ENCODE measurements at regions not wholly inside any gene's neighbourhood (a gene's known extent, or its start where the extent isn't known, plus 50 kb on each side); places are given as distances from the start of the nearest gene placed in this dataset.
"Not testable (repeated sequence)": the region's sequence is repeated elsewhere in the genome, so short reads cannot be mapped to it uniquely, and the experiment has no call there.

GRCh38 chr3:124131580-124131979, 139.7 kb upstream of the ROPN1 start:
- Mint-ChIP-seq H3K27me3 (peaks cover 0 to 37% of the 10 kb centered on the region in 2 donors), H3K27ac (no peak overlapping the region), H3K9me3 (peaks cover 1 to 3% of the 10 kb centered on the region in 2 donors), H3K36me3 (ENCODE audit: insufficient read depth) (no peaks in the 10 kb centered on the region), H3K4me1 (ENCODE audit: low read depth in 2 of 2) (no peaks in the 10 kb centered on the region), H3K4me3 (no peak overlapping the region)
- DNase-seq (no peak), ATAC-seq (replicated peaks) (no peak)

GRCh38 chr3:124132813-124133212, 140.9 kb upstream of the ROPN1 start:
- H3K4me3 Mint-ChIP-seq: no peak overlapping the region
- H3K27me3 Mint-ChIP-seq: peaks cover 0 to 45% of the 10 kb centered on the region in 2 donors
- no peaks in the 10 kb centered on the region for H3K36me3 Mint-ChIP-seq (ENCODE audit: insufficient read depth)
- peaks cover 3 to 11% of the 10 kb centered on the region in 2 donors for H3K9me3 Mint-ChIP-seq
- DNase-seq (no peak), ATAC-seq (replicated peaks) (no peak)
- H3K27ac Mint-ChIP-seq: no peak overlapping the region
- no peaks in the 10 kb centered on the region for H3K4me1 Mint-ChIP-seq (ENCODE audit: low read depth in 2 of 2)

DNA sequence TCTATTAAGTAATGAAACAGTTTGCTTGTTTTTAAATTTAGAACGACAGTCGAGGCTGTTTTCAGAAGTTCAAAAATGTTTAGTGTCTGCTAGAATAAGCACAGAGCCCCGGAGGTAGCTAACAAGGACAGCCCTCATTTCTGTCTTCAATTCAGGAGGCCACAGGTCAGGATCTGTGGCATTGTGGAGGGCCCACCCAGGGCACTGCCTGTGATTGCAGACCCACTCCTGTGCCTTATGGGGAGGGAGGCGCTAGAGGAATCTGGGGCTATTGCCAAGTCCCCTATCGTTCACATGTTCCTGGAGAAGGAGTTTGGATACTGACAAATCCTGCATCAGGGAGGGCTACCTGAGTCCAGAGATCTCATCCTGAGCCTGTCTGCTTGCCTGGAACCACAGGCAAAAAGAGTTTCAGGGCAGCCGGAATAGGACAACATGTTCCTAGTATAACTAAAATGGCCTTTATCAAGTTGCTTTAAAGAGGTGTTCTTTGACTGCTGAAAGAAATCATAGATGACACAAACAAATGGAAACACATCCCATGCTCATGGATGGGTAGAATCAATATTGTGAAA, 141.5 kb upstream of the ROPN1 start:
- ATAC-seq (replicated peaks) (no peak), DNase-seq (no peak)
- Mint-ChIP-seq H3K27ac (no peak overlapping the region), H3K4me1 (ENCODE audit: low read depth in 2 of 2) (no peaks in the 10 kb centered on the region), H3K27me3 (peaks cover 0 to 51% of the 10 kb centered on the region in 2 donors), H3K4me3 (no peak overlapping the region), H3K9me3 (peaks cover 3 to 11% of the 10 kb centered on the region in 2 donors), H3K36me3 (ENCODE audit: insufficient read depth) (no peaks in the 10 kb centered on the region)

GRCh38 chr3:124137216-124137615, 145.3 kb upstream of the ROPN1 start:
- Mint-ChIP-seq H3K36me3 (ENCODE audit: insufficient read depth) (no peaks in the 10 kb centered on the region), H3K27me3 (peaks cover 0 to 27% of the 10 kb centered on the region in 2 donors), H3K9me3 (peaks cover 0 to 11% of the 10 kb centered on the region in 2 donors), H3K4me1 (ENCODE audit: low read depth in 2 of 2) (no peaks in the 10 kb centered on the region), H3K27ac (no peak overlapping the region), H3K4me3 (no peak overlapping the region)
- ATAC-seq (replicated peaks): no peak
- DNase-seq: no peak

DNA sequence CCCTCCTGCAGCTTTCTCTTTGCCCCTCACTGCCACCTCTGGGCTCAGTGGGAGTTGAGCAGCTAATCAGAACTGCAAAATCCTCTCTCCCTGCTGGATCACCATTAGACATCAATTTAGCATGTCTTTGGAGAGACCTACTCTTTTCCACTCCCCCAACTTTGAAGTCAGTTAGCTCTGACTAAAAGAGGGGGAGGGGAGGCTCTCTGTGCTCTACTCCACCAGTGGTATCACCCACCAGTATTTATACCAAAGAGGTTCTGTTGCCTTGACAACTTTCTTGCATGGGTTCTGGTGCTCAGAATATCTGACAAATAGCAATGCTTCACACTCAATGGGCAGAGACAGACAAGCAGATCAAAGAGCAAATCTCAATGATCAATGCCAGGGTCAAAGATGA, 146.2 kb upstream of the ROPN1 start:
- Mint-ChIP-seq H3K9me3 (peaks cover 0 to 11% of the 10 kb centered on the region in 2 donors), H3K36me3 (ENCODE audit: insufficient read depth) (no peaks in the 10 kb centered on the region)
- no peak for ATAC-seq (replicated peaks)

GRCh38 chr3:124140746-124141145, 148.8 kb upstream of the ROPN1 start:
- peaks cover 0 to 14% of the 10 kb centered on the region in 2 donors for H3K27me3 Mint-ChIP-seq
- H3K4me1 Mint-ChIP-seq (ENCODE audit: low read depth in 2 of 2): no peaks in the 10 kb centered on the region
- H3K9me3 Mint-ChIP-seq: peaks cover 0 to 11% of the 10 kb centered on the region in 2 donors
- H3K4me3 Mint-ChIP-seq: no peak overlapping the region
- H3K36me3 Mint-ChIP-seq (ENCODE audit: insufficient read depth): no peaks in the 10 kb centered on the region
- no peak for DNase-seq
- no peak overlapping the region for H3K27ac Mint-ChIP-seq
- ATAC-seq (replicated peaks): no peak

More for the DNA sequence above, 146.2 kb upstream of the ROPN1 start:
- Mint-ChIP-seq H3K27ac (no peak overlapping the region), H3K4me3 (no peak overlapping the region), H3K27me3 (peaks cover 0 to 21% of the 10 kb centered on the region in 2 donors), H3K4me1 (ENCODE audit: low read depth in 2 of 2) (no peaks in the 10 kb centered on the region)
- no peak for DNase-seq

DNA sequence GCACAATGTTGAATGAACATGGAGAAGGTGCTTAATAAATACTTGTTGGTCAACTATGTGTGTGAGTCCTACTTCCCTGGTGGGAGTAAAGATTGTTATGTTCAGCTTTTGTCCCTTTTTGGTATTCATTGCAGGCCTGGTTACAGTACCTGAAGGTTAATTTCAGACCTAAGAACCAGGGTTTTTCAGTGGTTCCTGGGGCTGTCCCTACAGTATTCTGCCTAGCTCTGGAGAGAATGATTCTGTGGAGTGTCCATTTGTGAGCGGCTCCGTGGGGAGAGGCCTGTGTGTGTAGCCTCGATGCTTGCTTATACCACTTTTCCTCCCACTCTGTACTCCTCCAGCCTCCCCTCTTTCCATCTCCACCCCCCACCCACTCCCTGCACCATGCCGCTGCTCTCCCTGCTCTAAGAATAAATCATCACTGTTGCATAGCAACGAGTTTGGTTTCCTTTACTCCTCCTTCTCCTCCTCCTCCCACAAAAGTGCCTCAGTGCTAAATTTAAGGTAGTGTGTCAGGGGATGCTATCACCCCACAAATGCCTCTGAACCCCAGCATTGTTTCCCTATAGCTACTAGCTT, 150.6 kb upstream of the ROPN1 start:
- H3K27me3 Mint-ChIP-seq: peaks cover 1 to 10% of the 10 kb centered on the region in 2 donors
- no peaks in the 10 kb centered on the region for H3K4me1 Mint-ChIP-seq (ENCODE audit: low read depth in 2 of 2)
- no peak overlapping the region for H3K4me3 Mint-ChIP-seq
- H3K27ac Mint-ChIP-seq: no peak overlapping the region
- H3K9me3 Mint-ChIP-seq: peaks cover 0 to under 1% of the 10 kb centered on the region in 2 donors
- DNase-seq (no peak), ATAC-seq (replicated peaks) (no peak)
- H3K36me3 Mint-ChIP-seq (ENCODE audit: insufficient read depth): no peaks in the 10 kb centered on the region

GRCh38 chr3:124143047-124143446, 151.1 kb upstream of the ROPN1 start:
- Mint-ChIP-seq H3K27me3 (peaks cover 5 to 6% of the 10 kb centered on the region in 2 donors), H3K36me3 (ENCODE audit: insufficient read depth) (no peaks in the 10 kb centered on the region), H3K9me3 (no peaks in the 10 kb centered on the region), H3K27ac (no peak overlapping the region), H3K4me1 (ENCODE audit: low read depth in 2 of 2) (no peaks in the 10 kb centered on the region), H3K4me3 (no peak overlapping the region)
- no peak for ATAC-seq (replicated peaks)
- no peak for DNase-seq

DNA sequence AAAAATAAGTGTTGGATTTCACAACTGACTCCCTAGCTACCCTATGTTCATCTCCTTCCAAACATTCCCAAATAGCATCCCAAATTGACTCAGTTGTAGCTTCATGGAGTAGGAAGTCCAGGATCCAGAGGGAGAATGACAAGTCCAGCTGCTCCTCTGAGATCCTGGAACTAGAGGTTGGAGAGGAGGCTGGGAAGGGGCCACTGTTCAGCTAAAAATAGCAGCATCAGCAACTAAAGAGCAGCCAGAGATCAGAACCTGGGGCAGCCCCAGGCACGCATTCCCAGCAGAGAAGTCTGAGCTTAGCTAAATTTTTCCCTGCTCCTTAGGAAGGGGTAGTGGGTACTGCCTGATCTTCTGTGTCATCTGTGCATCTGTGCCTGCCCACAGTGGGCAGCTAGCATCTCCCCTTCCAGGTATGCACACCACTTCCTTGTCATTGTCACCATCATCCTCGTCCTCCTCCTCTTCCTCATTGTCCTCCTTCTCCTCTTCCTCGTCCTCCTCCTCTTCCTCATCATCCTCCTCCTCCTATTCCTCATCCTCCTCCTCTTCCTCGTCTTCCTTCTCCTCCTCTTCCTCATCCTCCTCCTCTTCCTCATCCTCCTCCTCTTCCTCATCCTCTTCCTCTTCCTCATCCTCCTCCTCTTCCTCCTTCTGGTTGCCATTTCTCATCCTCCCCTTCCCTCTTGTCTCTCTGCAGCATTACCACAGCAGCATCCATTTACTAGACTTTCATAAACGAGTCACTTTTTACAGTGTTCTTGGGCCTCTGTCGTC, 152.3 kb upstream of the ROPN1 start:
- no peaks in the 10 kb centered on the region for H3K9me3 Mint-ChIP-seq
- DNase-seq (no peak), ATAC-seq (replicated peaks) (no peak)
- no peak overlapping the region for H3K4me3 Mint-ChIP-seq
- H3K36me3 Mint-ChIP-seq (ENCODE audit: insufficient read depth): no peaks in the 10 kb centered on the region
- peaks cover 0 to 10% of the 10 kb centered on the region in 2 donors for H3K27me3 Mint-ChIP-seq
- no peak overlapping the region for H3K27ac Mint-ChIP-seq
- H3K4me1 Mint-ChIP-seq (ENCODE audit: low read depth in 2 of 2): no peaks in the 10 kb centered on the region

DNA sequence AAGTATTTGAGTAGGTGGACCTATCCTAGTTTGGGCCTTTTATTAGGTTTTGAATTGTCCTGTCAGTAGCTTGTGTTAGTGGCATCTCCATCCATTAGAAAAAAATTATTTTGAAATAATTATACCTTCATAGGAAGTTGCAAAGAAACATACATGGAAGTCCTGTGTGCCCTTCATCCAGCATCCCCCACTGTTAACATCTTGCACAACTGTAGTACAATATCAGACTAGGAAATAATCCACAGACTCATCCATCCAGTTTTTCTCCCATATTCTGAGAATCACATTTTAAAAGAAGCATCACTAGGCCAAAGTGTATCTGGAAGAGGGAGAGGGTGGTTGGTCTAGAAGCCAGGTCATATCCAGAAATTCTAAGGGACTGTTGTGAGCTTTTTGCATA, 155.5 kb upstream of the ROPN1 start:
- Mint-ChIP-seq H3K4me3 (no peak overlapping the region), H3K4me1 (ENCODE audit: low read depth in 2 of 2) (no peaks in the 10 kb centered on the region), H3K27me3 (peaks cover 0 to 10% of the 10 kb centered on the region in 2 donors), H3K36me3 (ENCODE audit: insufficient read depth) (no peaks in the 10 kb centered on the region), H3K27ac (no peak overlapping the region), H3K9me3 (no peaks in the 10 kb centered on the region)
- DNase-seq (no peak), ATAC-seq (replicated peaks) (no peak)

DNA sequence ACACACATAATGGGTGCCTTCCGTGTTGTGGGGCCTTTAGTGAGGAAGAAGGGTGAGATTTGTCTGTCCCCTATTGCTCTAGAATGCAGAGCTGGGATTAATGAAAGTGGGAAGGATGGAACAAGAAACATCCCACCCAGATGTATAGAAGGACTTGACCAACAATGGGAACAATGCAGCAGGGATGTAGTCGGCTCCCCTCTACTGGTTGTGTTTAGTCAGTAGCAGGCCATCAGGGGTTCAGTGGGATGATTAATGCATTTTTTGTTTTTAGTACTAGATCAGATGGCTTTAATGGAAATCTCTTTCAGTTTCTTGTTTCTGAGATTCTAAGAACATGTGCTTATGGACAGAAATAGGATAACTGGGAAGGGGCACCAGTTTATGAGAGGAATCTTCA, 156.0 kb upstream of the ROPN1 start:
- Mint-ChIP-seq H3K27ac (no peak overlapping the region), H3K4me3 (no peak overlapping the region), H3K36me3 (ENCODE audit: insufficient read depth) (no peaks in the 10 kb centered on the region), H3K9me3 (no peaks in the 10 kb centered on the region), H3K4me1 (ENCODE audit: low read depth in 2 of 2) (no peaks in the 10 kb centered on the region), H3K27me3 (peaks cover 0 to 10% of the 10 kb centered on the region in 2 donors)
- ATAC-seq (replicated peaks): no peak
- DNase-seq: no peak

DNA sequence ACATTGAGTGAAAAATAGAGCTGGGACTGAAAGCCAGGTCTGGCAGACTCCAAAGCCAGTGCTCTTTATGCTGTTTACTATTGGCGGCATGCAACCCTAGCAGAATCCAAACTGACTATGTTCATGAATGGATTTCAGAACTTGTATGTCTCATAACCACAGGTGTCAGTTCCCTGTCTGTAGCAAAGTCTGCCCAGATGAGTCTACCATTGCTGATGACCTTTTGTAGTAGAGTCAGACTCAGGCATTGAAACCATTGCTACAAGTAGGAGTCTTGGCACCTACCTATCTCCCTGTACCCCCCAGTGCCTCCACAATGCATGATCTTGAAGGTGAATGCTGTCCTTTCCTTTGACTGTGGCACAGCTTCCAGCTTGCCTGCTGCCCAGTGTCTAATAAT, 157.2 kb upstream of the ROPN1 start:
- H3K9me3 Mint-ChIP-seq: no peaks in the 10 kb centered on the region
- H3K36me3 Mint-ChIP-seq (ENCODE audit: insufficient read depth): no peaks in the 10 kb centered on the region
- H3K4me3 Mint-ChIP-seq: no peak overlapping the region
- H3K4me1 Mint-ChIP-seq (ENCODE audit: low read depth in 2 of 2): no peaks in the 10 kb centered on the region
- no peak overlapping the region for H3K27ac Mint-ChIP-seq
- no peak for DNase-seq
- H3K27me3 Mint-ChIP-seq: peaks cover 0 to 10% of the 10 kb centered on the region in 2 donors
- ATAC-seq (replicated peaks): no peak

- DNase-seq (no peak), ATAC-seq (replicated peaks) (no peak)
- Mint-ChIP-seq H3K27ac (no peak overlapping the region), H3K4me1 (ENCODE audit: low read depth in 2 of 2) (no peaks in the 10 kb centered on the region), H3K36me3 (ENCODE audit: insufficient read depth) (no peaks in the 10 kb centered on the region), H3K27me3 (peaks cover 0 to 10% of the 10 kb centered on the region in 2 donors), H3K9me3 (no peaks in the 10 kb centered on the region), H3K4me3 (no peak overlapping the region)
Observed at GRCh38 chr3:124149771-124150170, 157.8 kb upstream of the ROPN1 start.

DNA sequence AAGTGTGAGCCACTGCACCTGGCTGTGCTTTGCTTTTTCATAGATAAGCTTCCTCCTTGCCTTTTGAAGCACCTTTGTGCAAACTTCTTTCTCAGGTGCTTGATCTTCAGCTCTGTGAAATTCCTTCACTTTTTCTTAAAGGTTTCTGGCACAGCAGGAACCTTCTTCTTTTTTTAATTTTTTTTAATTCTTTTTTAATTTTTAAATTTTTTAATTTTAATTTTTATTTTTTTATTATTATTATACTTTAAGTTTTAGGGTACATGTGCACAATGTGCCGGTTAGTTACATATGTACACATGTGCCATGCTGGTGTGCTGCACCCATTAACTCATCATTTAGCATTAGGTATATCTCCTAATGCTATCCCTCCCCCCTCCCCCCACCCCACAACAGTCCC, 161.0 kb upstream of the ROPN1 start:
- H3K27me3 Mint-ChIP-seq: peaks cover 8 to 18% of the 10 kb centered on the region in 2 donors
- not testable (repeated sequence) for H3K9me3 Mint-ChIP-seq; DNase-seq; H3K4me3 Mint-ChIP-seq; H3K36me3 Mint-ChIP-seq (ENCODE audit: insufficient read depth); ATAC-seq (replicated peaks); H3K4me1 Mint-ChIP-seq (ENCODE audit: low read depth in 2 of 2); H3K27ac Mint-ChIP-seq
